ENCODE measurements at regions not wholly inside any gene's neighbourhood (a gene's known extent, or its start where the extent isn't known, plus 50 kb on each side); places are given as distances from the start of the nearest gene placed in this dataset.

DNA sequence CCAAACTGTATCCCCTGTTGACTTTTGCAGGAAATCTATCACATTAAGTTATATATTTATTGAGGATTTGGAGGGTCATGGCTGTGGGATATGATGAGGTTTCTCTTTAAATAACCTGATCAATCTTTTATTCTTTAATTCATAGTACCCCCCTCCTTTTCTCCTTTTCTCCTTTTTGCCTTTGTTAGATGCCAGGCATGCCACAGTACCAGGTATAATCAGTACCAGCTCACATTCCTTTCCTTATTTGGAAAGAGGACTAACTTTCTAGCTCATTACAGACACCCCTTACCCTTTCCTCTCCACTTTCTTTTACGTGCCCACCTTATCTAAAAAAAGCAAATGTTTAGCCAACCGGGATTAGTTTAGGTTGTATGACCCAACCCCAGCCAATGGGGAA lies 326.4 kb upstream of the NAALADL2 start:
- Histone ChIP-seq H3K4me3 (ENCODE audit: insufficient read depth, low read depth, low read length) (no peak overlapping the region), H2AFZ (ENCODE audit: low read depth, low read length) (no peak overlapping the region), H3K4me1 (ENCODE audit: insufficient read depth, low read length) (peaks cover 9% of the 10 kb centered on the region), H3K36me3 (ENCODE audit: insufficient read depth, low read length) (no peaks in the 10 kb centered on the region), H3K27ac (ENCODE audit: low read depth, low read length) (peak overlapping the region; percentile 45), H3K9me3 (ENCODE audit: insufficient read depth, low read depth, low read length) (no peaks in the 10 kb centered on the region), H3K79me2 (ENCODE audit: insufficient read depth, low read length) (no peaks in the 10 kb centered on the region), H3K27me3 (ENCODE audit: insufficient read depth, low read length) (no peaks in the 10 kb centered on the region), H3K4me2 (ENCODE audit: low read length) (peak overlapping the region; percentile 41), H3K9ac (ENCODE audit: low read length) (no peak overlapping the region), H4K20me1 (ENCODE audit: insufficient read depth, low read length) (no peaks in the 10 kb centered on the region)
- no peaks in the 10 kb centered on the region for H3K27me3 Mint-ChIP-seq (ENCODE audit: low read depth, unreplicated experiment)
- H3K27ac Mint-ChIP-seq (ENCODE audit: unreplicated experiment) = no peak overlapping the region
- FAIRE-seq (no peak), DNase-seq (ENCODE audit: low read depth) (no peak)
- H3K9me3 Mint-ChIP-seq (ENCODE audit: unreplicated experiment) = no peaks in the 10 kb centered on the region
- H3K4me3 Mint-ChIP-seq (ENCODE audit: unreplicated experiment) = no peak overlapping the region
- TF ChIP-seq EZH2 (IDR thresholded peaks at IDR 0.05; ENCODE audit: insufficient read depth, low read length) (no peak), CTCF (IDR thresholded peaks at IDR 0.05; ENCODE audit: insufficient read depth, low read depth, low read length) (no peak)
- peaks cover 7% of the 10 kb centered on the region for H3K4me1 Mint-ChIP-seq (ENCODE audit: low read depth, unreplicated experiment)
- H3K36me3 Mint-ChIP-seq (ENCODE audit: low read depth, unreplicated experiment) = no peaks in the 10 kb centered on the region

- TF ChIP-seq CTCF (IDR thresholded peaks at IDR 0.05; ENCODE audit: insufficient read depth, low read depth, low read length) (no peak), EZH2 (IDR thresholded peaks at IDR 0.05; ENCODE audit: insufficient read depth, low read length) (no peak)
- H3K36me3 Mint-ChIP-seq (ENCODE audit: low read depth, unreplicated experiment) = no peaks in the 10 kb centered on the region
- no peak overlapping the region for H3K9ac ChIP-seq (ENCODE audit: low read length)
- H3K27ac ChIP-seq (ENCODE audit: low read depth, low read length) = peak overlapping the region; percentile 45
- no peak overlapping the region for H2AFZ ChIP-seq (ENCODE audit: low read depth, low read length)
- FAIRE-seq (peak; percentile 13), DNase-seq (ENCODE audit: low read depth) (peak; percentile 94)
- no peak overlapping the region for H3K27ac Mint-ChIP-seq (ENCODE audit: unreplicated experiment)
- H3K27me3 Mint-ChIP-seq (ENCODE audit: low read depth, unreplicated experiment) = no peaks in the 10 kb centered on the region
- no peaks in the 10 kb centered on the region for H4K20me1 ChIP-seq (ENCODE audit: insufficient read depth, low read length)
- H3K4me1 Mint-ChIP-seq (ENCODE audit: low read depth, unreplicated experiment) = peaks cover 7% of the 10 kb centered on the region
- H3K4me3 ChIP-seq (ENCODE audit: insufficient read depth, low read depth, low read length) = no peak overlapping the region
- no peaks in the 10 kb centered on the region for H3K79me2 ChIP-seq (ENCODE audit: insufficient read depth, low read length)
- H3K27me3 ChIP-seq (ENCODE audit: insufficient read depth, low read length) = no peaks in the 10 kb centered on the region
- peaks cover 9% of the 10 kb centered on the region for H3K4me1 ChIP-seq (ENCODE audit: insufficient read depth, low read length)
- H3K36me3 ChIP-seq (ENCODE audit: insufficient read depth, low read length) = no peaks in the 10 kb centered on the region
- H3K4me2 ChIP-seq (ENCODE audit: low read length) = peak overlapping the region; percentile 41
- no peaks in the 10 kb centered on the region for H3K9me3 Mint-ChIP-seq (ENCODE audit: unreplicated experiment)
- H3K4me3 Mint-ChIP-seq (ENCODE audit: unreplicated experiment) = no peak overlapping the region
- H3K9me3 ChIP-seq (ENCODE audit: insufficient read depth, low read depth, low read length) = no peaks in the 10 kb centered on the region
These were observed 325.8 kb upstream of the NAALADL2 start for GRCh38 chr3:174533286-174533685.

GRCh38 chr3:174536319-174536718 lies 322.8 kb upstream of the NAALADL2 start:
- no peak overlapping the region for H2AFZ ChIP-seq (ENCODE audit: low read depth, low read length)
- H3K9me3 ChIP-seq (ENCODE audit: insufficient read depth, low read depth, low read length) = no peaks in the 10 kb centered on the region
- H3K4me2 ChIP-seq (ENCODE audit: low read length) = no peak overlapping the region
- H3K36me3 ChIP-seq (ENCODE audit: insufficient read depth, low read length) = no peaks in the 10 kb centered on the region
- DNase-seq (ENCODE audit: low read depth) (no peak), FAIRE-seq (no peak)
- H4K20me1 ChIP-seq (ENCODE audit: insufficient read depth, low read length) = no peaks in the 10 kb centered on the region
- H3K9ac ChIP-seq (ENCODE audit: low read length) = no peak overlapping the region
- no peaks in the 10 kb centered on the region for H3K27me3 ChIP-seq (ENCODE audit: insufficient read depth, low read length)
- H3K4me1 ChIP-seq (ENCODE audit: insufficient read depth, low read length) = peaks cover 9% of the 10 kb centered on the region
- Mint-ChIP-seq H3K27me3 (ENCODE audit: low read depth, unreplicated experiment) (no peaks in the 10 kb centered on the region), H3K36me3 (ENCODE audit: low read depth, unreplicated experiment) (no peaks in the 10 kb centered on the region), H3K4me3 (ENCODE audit: unreplicated experiment) (no peak overlapping the region), H3K27ac (ENCODE audit: unreplicated experiment) (no peak overlapping the region), H3K4me1 (ENCODE audit: low read depth, unreplicated experiment) (peaks cover 7% of the 10 kb centered on the region), H3K9me3 (ENCODE audit: unreplicated experiment) (no peaks in the 10 kb centered on the region)
- H3K4me3 ChIP-seq (ENCODE audit: insufficient read depth, low read depth, low read length) = no peak overlapping the region
- no peaks in the 10 kb centered on the region for H3K79me2 ChIP-seq (ENCODE audit: insufficient read depth, low read length)
- TF ChIP-seq CTCF (IDR thresholded peaks at IDR 0.05; ENCODE audit: insufficient read depth, low read depth, low read length) (no peak), EZH2 (IDR thresholded peaks at IDR 0.05; ENCODE audit: insufficient read depth, low read length) (no peak)
- H3K27ac ChIP-seq (ENCODE audit: low read depth, low read length) = no peak overlapping the region
